ENCODE measurements at regions not wholly inside any gene's neighbourhood (a gene's known extent, or its start where the extent isn't known, plus 50 kb on each side); places are given as distances from the start of the nearest gene placed in this dataset.

- TF ChIP-seq, protein P1, sequence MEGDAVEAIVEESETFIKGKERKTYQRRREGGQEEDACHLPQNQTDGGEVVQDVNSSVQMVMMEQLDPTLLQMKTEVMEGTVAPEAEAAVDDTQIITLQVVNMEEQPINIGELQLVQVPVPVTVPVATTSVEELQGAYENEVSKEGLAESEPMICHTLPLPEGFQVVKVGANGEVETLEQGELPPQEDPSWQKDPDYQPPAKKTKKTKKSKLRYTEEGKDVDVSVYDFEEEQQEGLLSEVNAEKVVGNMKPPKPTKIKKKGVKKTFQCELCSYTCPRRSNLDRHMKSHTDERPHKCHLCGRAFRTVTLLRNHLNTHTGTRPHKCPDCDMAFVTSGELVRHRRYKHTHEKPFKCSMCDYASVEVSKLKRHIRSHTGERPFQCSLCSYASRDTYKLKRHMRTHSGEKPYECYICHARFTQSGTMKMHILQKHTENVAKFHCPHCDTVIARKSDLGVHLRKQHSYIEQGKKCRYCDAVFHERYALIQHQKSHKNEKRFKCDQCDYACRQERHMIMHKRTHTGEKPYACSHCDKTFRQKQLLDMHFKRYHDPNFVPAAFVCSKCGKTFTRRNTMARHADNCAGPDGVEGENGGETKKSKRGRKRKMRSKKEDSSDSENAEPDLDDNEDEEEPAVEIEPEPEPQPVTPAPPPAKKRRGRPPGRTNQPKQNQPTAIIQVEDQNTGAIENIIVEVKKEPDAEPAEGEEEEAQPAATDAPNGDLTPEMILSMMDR (IDR thresholded peaks at IDR 0.05; ENCODE audit: low read depth, low read length, missing input control), result no peak
- TF ChIP-seq REST (IDR thresholded peaks at IDR 0.05), result no peak
- no peak for TF ChIP-seq FOXA1 (IDR thresholded peaks at IDR 0.05)
- no peak for TF ChIP-seq SP1 (IDR thresholded peaks at IDR 0.05)
- TF ChIP-seq, protein P2, sequence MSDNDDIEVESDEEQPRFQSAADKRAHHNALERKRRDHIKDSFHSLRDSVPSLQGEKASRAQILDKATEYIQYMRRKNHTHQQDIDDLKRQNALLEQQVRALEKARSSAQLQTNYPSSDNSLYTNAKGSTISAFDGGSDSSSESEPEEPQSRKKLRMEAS (IDR thresholded peaks at IDR 0.05), result no peak
- TF ChIP-seq GABPA (IDR thresholded peaks at IDR 0.05 in 1 of 2, conservative IDR thresholded peaks at IDR 0.05 in 1 of 2), result no peak
- TF ChIP-seq YY1 (IDR thresholded peaks at IDR 0.05), result no peak
- TF ChIP-seq, protein P3, sequence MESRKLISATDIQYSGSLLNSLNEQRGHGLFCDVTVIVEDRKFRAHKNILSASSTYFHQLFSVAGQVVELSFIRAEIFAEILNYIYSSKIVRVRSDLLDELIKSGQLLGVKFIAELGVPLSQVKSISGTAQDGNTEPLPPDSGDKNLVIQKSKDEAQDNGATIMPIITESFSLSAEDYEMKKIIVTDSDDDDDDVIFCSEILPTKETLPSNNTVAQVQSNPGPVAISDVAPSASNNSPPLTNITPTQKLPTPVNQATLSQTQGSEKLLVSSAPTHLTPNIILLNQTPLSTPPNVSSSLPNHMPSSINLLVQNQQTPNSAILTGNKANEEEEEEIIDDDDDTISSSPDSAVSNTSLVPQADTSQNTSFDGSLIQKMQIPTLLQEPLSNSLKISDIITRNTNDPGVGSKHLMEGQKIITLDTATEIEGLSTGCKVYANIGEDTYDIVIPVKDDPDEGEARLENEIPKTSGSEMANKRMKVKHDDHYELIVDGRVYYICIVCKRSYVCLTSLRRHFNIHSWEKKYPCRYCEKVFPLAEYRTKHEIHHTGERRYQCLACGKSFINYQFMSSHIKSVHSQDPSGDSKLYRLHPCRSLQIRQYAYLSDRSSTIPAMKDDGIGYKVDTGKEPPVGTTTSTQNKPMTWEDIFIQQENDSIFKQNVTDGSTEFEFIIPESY (IDR thresholded peaks at IDR 0.05), result no peak
- TF ChIP-seq, protein P4, sequence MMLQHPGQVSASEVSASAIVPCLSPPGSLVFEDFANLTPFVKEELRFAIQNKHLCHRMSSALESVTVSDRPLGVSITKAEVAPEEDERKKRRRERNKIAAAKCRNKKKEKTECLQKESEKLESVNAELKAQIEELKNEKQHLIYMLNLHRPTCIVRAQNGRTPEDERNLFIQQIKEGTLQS (IDR thresholded peaks at IDR 0.05), result no peak
- no peak for TF ChIP-seq RAD21 (IDR thresholded peaks at IDR 0.05)
- no peak for TF ChIP-seq RXRA (IDR thresholded peaks at IDR 0.05)
- TF ChIP-seq JUND (IDR thresholded peaks at IDR 0.05), result no peak
- no peak for TF ChIP-seq TAF1 (conservative IDR thresholded peaks at IDR 0.05)
- TF ChIP-seq FOXA2 (IDR thresholded peaks at IDR 0.05), result no peak
These were observed 537.1 kb upstream of the NXPH2 start for GRCh38 chr2:139317259-139317658.

Data from liver (tissue), 3 donors.